Gastrocnemius medialis (tissue), 4 donors: ENCODE measurements at regions not wholly inside any gene's neighbourhood (a gene's known extent, or its start where the extent isn't known, plus 50 kb on each side); places are given as distances from the start of the nearest gene placed in this dataset.

Experiments used
- ATAC-seq, 2 donors: fragments of 150-250 bp; one replicate each; pipeline ENCODE4 v1.9.1; 2016
- DNase-seq, 2 donors: peaks; one replicate each; pipeline ENCODE4 v3.0.0-alpha.2; 2019
- H3K27ac ChIP-seq, 4 donors: fragments of 200-600 bp; sonication (generic); 1 replicate in 1 of 4; 2 replicates in 3 of 4; pipeline ENCODE4 v1.5.1; 2016 to 2018; ENCODE audit warnings: mild to moderate bottlenecking in 2 of 4, moderate library complexity in 1 of 4
- H3K27me3 ChIP-seq, 3 donors: fragments of 200-600 bp; sonication (generic) in 2 of 3; 1 replicate in 1 of 3; 2 replicates in 2 of 3; pipeline versions ENCODE4 v1.5.1 to v1.6.0; 2016 to 2019; ENCODE audit warnings: mild to moderate bottlenecking in 1 of 3, moderate library complexity in 1 of 3
- H3K36me3 ChIP-seq, 2 donors: fragments of 200-600 bp; sonication (generic) in 1 of 2; one replicate each; pipeline ENCODE4 v1.5.1; 2017 to 2018
- H3K4me1 ChIP-seq, 2 donors: fragments of 200-600 bp; sonication (generic) in 1 of 2; one replicate each; pipeline ENCODE4 v1.5.1; 2016 to 2017; ENCODE audit warnings: mild to moderate bottlenecking in 2 of 2
- H3K4me3 ChIP-seq, 4 donors: fragments of 200-600 bp; sonication (generic) in 3 of 4; 1 replicate in 1 of 4; 2 replicates in 3 of 4; pipeline ENCODE4 v1.5.1; 2016 to 2019; ENCODE audit warnings: mild to moderate bottlenecking in 2 of 4
- H3K9me3 ChIP-seq, 3 donors: fragments of 200-600 bp; sonication (generic) in 2 of 3; 1 replicate in 1 of 3; 2 replicates in 2 of 3; pipeline ENCODE4 v1.5.1; 2016 to 2019
- POLR2A ChIP-seq, 2 donors: fragments of 450-650 bp; IDR thresholded peaks; one replicate each; pipeline ENCODE4 v1.6.1; 2017; ENCODE audit warnings: antibody characterized with exemption in 2 of 2, mild to moderate bottlenecking in 2 of 2, moderate library complexity in 2 of 2
- in situ Hi-C, 4 donors: fragments of 200-750 bp; cut with MboI; loops; one replicate each; pipeline versions ENCODE4 v1.15.0 to v1.8.0; 2017; ENCODE audit warnings: low sequenced_read_pairs in 4 of 4
- intact Hi-C: fragments of 100-400 bp; cut with DNase I; formaldehyde crosslinking; loops from one replicate; pipeline ENCODE4 v1.15.1; 2023; ENCODE audit warnings: low total_unique reads
- TF ChIP-seq, protein P1 (sequence below), 5 experiments: fragments of 450-650 bp in 3 of 5; fragments of 200-600 bp in 2 of 5; sonication (generic) in 2 of 5; IDR thresholded peaks in 4 of 5; conservative IDR thresholded peaks in 1 of 5; 1 replicate in 4 of 5; 2 replicates in 1 of 5; pipeline ENCODE4 v1.5.1; 2016 to 2019; ENCODE audit warnings: antibody characterized with exemption in 5 of 5, mild to moderate bottlenecking in 3 of 5, moderate library complexity in 3 of 5

DNA sequence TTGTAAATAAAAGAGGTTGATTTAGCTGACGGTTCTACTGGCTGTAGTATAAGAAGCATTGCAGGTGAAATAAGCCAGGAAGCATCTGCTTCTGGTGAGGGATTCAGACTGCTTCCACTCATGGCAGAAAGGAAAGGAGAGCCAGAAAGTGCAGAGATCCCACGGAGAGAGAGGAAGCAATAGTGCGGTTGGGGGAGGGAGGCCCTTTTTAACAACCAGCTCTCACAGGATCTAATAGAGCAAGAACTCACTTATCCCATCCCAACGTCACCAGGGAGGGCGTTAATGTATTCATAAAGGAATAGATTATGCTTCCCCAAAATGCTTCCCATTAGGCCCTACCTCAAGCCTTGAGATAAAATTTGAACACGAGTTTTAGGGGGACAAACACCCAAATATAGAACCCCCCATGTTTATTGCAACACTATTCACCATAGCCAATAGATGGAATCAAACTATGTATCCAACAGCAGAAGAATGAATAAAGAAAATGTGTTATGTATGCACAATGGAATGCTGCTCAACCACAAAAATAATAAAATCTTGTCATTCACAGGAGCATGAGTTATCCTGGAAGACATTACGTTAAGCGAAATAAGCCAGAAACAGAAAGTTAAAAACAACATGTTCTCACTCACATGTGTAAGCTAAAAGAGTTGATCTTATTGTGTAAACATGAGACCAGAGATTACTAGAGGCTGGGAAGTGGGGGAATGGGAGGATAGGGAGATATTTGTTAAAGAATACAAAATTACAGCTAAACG lies 908.3 kb upstream of the ANO3 start:
- DNase-seq: no peak
- in situ Hi-C loops: no loop called here
- H3K4me1 ChIP-seq: no peaks in the 10 kb centered on the region
- no peak overlapping the region for H3K4me3 ChIP-seq
- H3K36me3 ChIP-seq: no peaks in the 10 kb centered on the region
- no peaks in the 10 kb centered on the region for H3K9me3 ChIP-seq
- no peaks in the 10 kb centered on the region for H3K27me3 ChIP-seq
- intact Hi-C loops: no loop called here
- TF ChIP-seq, protein P1, sequence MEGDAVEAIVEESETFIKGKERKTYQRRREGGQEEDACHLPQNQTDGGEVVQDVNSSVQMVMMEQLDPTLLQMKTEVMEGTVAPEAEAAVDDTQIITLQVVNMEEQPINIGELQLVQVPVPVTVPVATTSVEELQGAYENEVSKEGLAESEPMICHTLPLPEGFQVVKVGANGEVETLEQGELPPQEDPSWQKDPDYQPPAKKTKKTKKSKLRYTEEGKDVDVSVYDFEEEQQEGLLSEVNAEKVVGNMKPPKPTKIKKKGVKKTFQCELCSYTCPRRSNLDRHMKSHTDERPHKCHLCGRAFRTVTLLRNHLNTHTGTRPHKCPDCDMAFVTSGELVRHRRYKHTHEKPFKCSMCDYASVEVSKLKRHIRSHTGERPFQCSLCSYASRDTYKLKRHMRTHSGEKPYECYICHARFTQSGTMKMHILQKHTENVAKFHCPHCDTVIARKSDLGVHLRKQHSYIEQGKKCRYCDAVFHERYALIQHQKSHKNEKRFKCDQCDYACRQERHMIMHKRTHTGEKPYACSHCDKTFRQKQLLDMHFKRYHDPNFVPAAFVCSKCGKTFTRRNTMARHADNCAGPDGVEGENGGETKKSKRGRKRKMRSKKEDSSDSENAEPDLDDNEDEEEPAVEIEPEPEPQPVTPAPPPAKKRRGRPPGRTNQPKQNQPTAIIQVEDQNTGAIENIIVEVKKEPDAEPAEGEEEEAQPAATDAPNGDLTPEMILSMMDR (IDR thresholded peaks at IDR 0.05 in 4 of 5, conservative IDR thresholded peaks at IDR 0.05 in 1 of 5): no peak
- TF ChIP-seq POLR2A (IDR thresholded peaks at IDR 0.05): no peak
- H3K27ac ChIP-seq: peak overlapping the region in 1 of 4 donors; percentile 18
- peak in 1 of 2 donors; percentile 82 for ATAC-seq

DNA sequence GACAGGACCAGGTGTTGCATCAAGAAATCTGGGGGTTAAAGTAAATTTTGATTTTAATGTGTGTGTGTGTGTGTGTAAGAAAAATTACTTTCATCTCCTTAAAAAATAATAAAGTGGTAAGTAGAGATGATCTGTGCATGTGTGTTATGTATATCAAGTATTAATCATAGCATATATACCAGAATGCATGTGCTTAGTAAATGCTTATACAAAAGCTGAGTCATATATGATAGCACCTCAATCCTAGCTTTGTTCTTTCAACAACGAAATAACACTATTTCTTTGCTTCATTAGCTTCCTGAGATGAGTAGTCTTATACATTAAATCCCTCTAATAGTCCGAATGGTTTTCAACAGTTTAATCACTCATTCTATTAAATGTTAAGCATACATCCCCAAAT lies 899.6 kb upstream of the ANO3 start:
- H3K4me1 ChIP-seq: no peaks in the 10 kb centered on the region
- H3K36me3 ChIP-seq: no peaks in the 10 kb centered on the region
- H3K27me3 ChIP-seq: no peaks in the 10 kb centered on the region
- ATAC-seq (no peak), DNase-seq (no peak)
- TF ChIP-seq, protein P1 (IDR thresholded peaks at IDR 0.05 in 4 of 5, conservative IDR thresholded peaks at IDR 0.05 in 1 of 5): no peak
- no peak for TF ChIP-seq POLR2A (IDR thresholded peaks at IDR 0.05)
- in situ Hi-C loops (no loop called here), intact Hi-C loops (no loop called here)
- H3K9me3 ChIP-seq: no peaks in the 10 kb centered on the region
- H3K4me3 ChIP-seq: no peak overlapping the region
- no peak overlapping the region for H3K27ac ChIP-seq

- TF ChIP-seq, protein P1 (IDR thresholded peaks at IDR 0.05 in 4 of 5, conservative IDR thresholded peaks at IDR 0.05 in 1 of 5): no peak
- TF ChIP-seq POLR2A (IDR thresholded peaks at IDR 0.05): no peak
- intact Hi-C loops (no loop called here), in situ Hi-C loops (no loop called here)
- DNase-seq (no peak), ATAC-seq (no peak)
- no peaks in the 10 kb centered on the region for H3K27me3 ChIP-seq
- H3K4me3 ChIP-seq: no peak overlapping the region
- no peak overlapping the region for H3K27ac ChIP-seq
- H3K36me3 ChIP-seq: no peaks in the 10 kb centered on the region
- no peaks in the 10 kb centered on the region for H3K9me3 ChIP-seq
- no peaks in the 10 kb centered on the region for H3K4me1 ChIP-seq
Measured at GRCh38 chr11:25435197-25435596, 896.7 kb upstream of the ANO3 start.

- no peak for DNase-seq
- Histone ChIP-seq H3K27me3 (no peaks in the 10 kb centered on the region), H3K4me3 (no peak overlapping the region), H3K27ac (no peak overlapping the region), H3K36me3 (no peaks in the 10 kb centered on the region), H3K4me1 (no peaks in the 10 kb centered on the region), H3K9me3 (no peaks in the 10 kb centered on the region)
- no peak for ATAC-seq
- in situ Hi-C loops: no loop called here
- intact Hi-C loops: no loop called here
- TF ChIP-seq POLR2A (IDR thresholded peaks at IDR 0.05): no peak
- TF ChIP-seq, protein P1 (IDR thresholded peaks at IDR 0.05 in 4 of 5, conservative IDR thresholded peaks at IDR 0.05 in 1 of 5): no peak
Measured at GRCh38 chr11:25436326-25436725, 895.6 kb upstream of the ANO3 start.

DNA sequence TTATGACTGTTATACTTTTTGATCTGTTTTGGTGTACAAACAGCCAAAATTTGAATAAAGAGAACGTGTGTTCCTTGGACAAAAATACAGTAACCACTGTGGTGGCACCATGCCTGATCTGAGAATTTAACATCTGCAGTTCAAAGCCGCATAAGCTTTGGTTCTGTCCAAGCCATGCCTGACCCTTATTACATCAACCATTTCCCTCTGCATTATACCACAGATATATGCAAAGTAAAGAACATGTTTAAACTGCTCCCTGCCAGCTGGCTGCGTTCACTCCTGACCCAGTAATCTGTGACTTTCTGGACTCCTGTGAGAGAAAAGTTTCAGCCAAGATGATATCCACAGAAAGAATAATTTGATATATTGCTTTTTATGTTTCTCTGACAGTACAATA lies 890.5 kb upstream of the ANO3 start:
- Histone ChIP-seq H3K9me3 (no peaks in the 10 kb centered on the region), H3K4me1 (no peaks in the 10 kb centered on the region), H3K4me3 (no peak overlapping the region), H3K36me3 (no peaks in the 10 kb centered on the region), H3K27me3 (no peaks in the 10 kb centered on the region), H3K27ac (no peak overlapping the region)
- DNase-seq: no peak
- no peak for ATAC-seq
- TF ChIP-seq, protein P1 (IDR thresholded peaks at IDR 0.05 in 4 of 5, conservative IDR thresholded peaks at IDR 0.05 in 1 of 5): no peak
- no peak for TF ChIP-seq POLR2A (IDR thresholded peaks at IDR 0.05)
- in situ Hi-C loops (no loop called here), intact Hi-C loops (no loop called here)
